ENCODE measurements at regions not wholly inside any gene's neighbourhood (a gene's known extent, or its start where the extent isn't known, plus 50 kb on each side); places are given as distances from the start of the nearest gene placed in this dataset.

GRCh38 chr21:23475281-23476219, 2131.7 kb downstream of the MRPL39 start:
- H3K4me3 ChIP-seq (ENCODE audit: low read depth, low read length) = no peak overlapping the region
- H3K27me3 ChIP-seq (ENCODE audit: insufficient read depth, low read depth, severe bottlenecking) = no peaks in the 10 kb centered on the region
- TF ChIP-seq CTCF (IDR thresholded peaks at IDR 0.05; ENCODE audit: low read depth, low read length) = no peak
- H3K27ac ChIP-seq = no peak overlapping the region
- H3K36me3 ChIP-seq = no peaks in the 10 kb centered on the region
- DNase-seq = no peak
- no peaks in the 10 kb centered on the region for H3K9me3 ChIP-seq (ENCODE audit: severe bottlenecking)

GRCh38 chr21:23471877-23472276, 2135.4 kb downstream of the MRPL39 start:
- Histone ChIP-seq H3K27me3 (ENCODE audit: insufficient read depth, low read depth, severe bottlenecking) (no peaks in the 10 kb centered on the region), H3K4me3 (ENCODE audit: low read depth, low read length) (no peak overlapping the region), H3K36me3 (no peaks in the 10 kb centered on the region), H3K27ac (no peak overlapping the region), H3K9me3 (ENCODE audit: severe bottlenecking) (no peaks in the 10 kb centered on the region)
- TF ChIP-seq CTCF (IDR thresholded peaks at IDR 0.05; ENCODE audit: low read depth, low read length) = no peak
- no peak for DNase-seq

GRCh38 chr21:23463365-23463764, 2143.9 kb downstream of the MRPL39 start:
- TF ChIP-seq CTCF (IDR thresholded peaks at IDR 0.05; ENCODE audit: low read depth, low read length) = no peak
- Histone ChIP-seq H3K9me3 (ENCODE audit: severe bottlenecking) (no peaks in the 10 kb centered on the region), H3K27me3 (ENCODE audit: insufficient read depth, low read depth, severe bottlenecking) (no peaks in the 10 kb centered on the region), H3K36me3 (no peaks in the 10 kb centered on the region), H3K4me3 (ENCODE audit: low read depth, low read length) (no peak overlapping the region), H3K27ac (no peak overlapping the region)
- DNase-seq = no peak

GRCh38 chr21:23455676-23456075, 2151.6 kb downstream of the MRPL39 start:
- H3K9me3 ChIP-seq (ENCODE audit: severe bottlenecking) = no peaks in the 10 kb centered on the region
- no peak overlapping the region for H3K4me3 ChIP-seq (ENCODE audit: low read depth, low read length)
- no peak for TF ChIP-seq CTCF (IDR thresholded peaks at IDR 0.05; ENCODE audit: low read depth, low read length)
- no peak for DNase-seq
- no peaks in the 10 kb centered on the region for H3K27me3 ChIP-seq (ENCODE audit: insufficient read depth, low read depth, severe bottlenecking)
- no peak overlapping the region for H3K27ac ChIP-seq
- H3K36me3 ChIP-seq = no peaks in the 10 kb centered on the region

- H3K27ac ChIP-seq = no peak overlapping the region
- DNase-seq = peak; percentile 89
- H3K36me3 ChIP-seq = no peaks in the 10 kb centered on the region
- no peaks in the 10 kb centered on the region for H3K9me3 ChIP-seq (ENCODE audit: severe bottlenecking)
- H3K4me3 ChIP-seq (ENCODE audit: low read depth, low read length) = no peak overlapping the region
- peak; percentile 80 for TF ChIP-seq CTCF (IDR thresholded peaks at IDR 0.05; ENCODE audit: low read depth, low read length)
- no peaks in the 10 kb centered on the region for H3K27me3 ChIP-seq (ENCODE audit: insufficient read depth, low read depth, severe bottlenecking)
Measured at GRCh38 chr21:23452384-23453083, 2154.7 kb downstream of the MRPL39 start.

Measured in WERI-Rb-1 (cell line).